Upper lobe of left lung (tissue), 6 donors: ENCODE measurements at regions not wholly inside any gene's neighbourhood (a gene's known extent, or its start where the extent isn't known, plus 50 kb on each side); places are given as distances from the start of the nearest gene placed in this dataset.

ENCODE experiments used
- ATAC-seq, 2 donors: fragments of 200-7000 bp; cut with Tn5 transposase; one replicate each; pipeline ENCODE4 v1.9.1; 2022; ENCODE audit warnings: mild to moderate bottlenecking in 2 of 2, moderate library complexity in 2 of 2; ENCODE audit not compliant: low FRiP score in 2 of 2
- DNase-seq, 2 donors: peaks; one replicate each; pipeline ENCODE4 v3.0.0-alpha.2; 2019 to 2020
- H3K27ac ChIP-seq, 4 donors: fragments of 200-600 bp; sonication (generic); one replicate each; pipeline ENCODE4 v1.5.1; 2016 to 2019
- H3K27me3 ChIP-seq, 4 donors: fragments of 200-600 bp; sonication (generic); one replicate each; pipeline ENCODE4 v1.5.1; 2017 to 2019
- H3K36me3 ChIP-seq, 4 donors: fragments of 200-600 bp; sonication (generic); one replicate each; pipeline ENCODE4 v1.5.1; 2016 to 2019
- H3K4me1 ChIP-seq, 4 donors: fragments of 200-600 bp; sonication (generic); one replicate each; pipeline ENCODE4 v1.5.1; 2018 to 2019
- H3K4me3 ChIP-seq, 4 donors: fragments of 200-600 bp; sonication (generic); one replicate each; pipeline ENCODE4 v1.5.1; 2017 to 2019; ENCODE audit warnings: mild to moderate bottlenecking in 2 of 4, moderate library complexity in 1 of 4
- H3K9me3 ChIP-seq, 4 donors: fragments of 200-600 bp; sonication (generic); one replicate each; pipeline ENCODE4 v1.5.1; 2018 to 2019
- EP300 ChIP-seq, 4 donors: sonication (generic); formaldehyde crosslinking; IDR thresholded peaks; one replicate each; pipeline ENCODE4 v1.5.1; 2017; ENCODE audit warnings: antibody characterized with exemption in 4 of 4, control low read depth in 2 of 4
- POLR2A ChIP-seq, 4 donors: fragments of 450-650 bp; IDR thresholded peaks; one replicate each; pipeline ENCODE4 v1.5.1; 2016 to 2017; ENCODE audit warnings: antibody characterized with exemption in 4 of 4, mild to moderate bottlenecking in 2 of 4
- POLR2AphosphoS5 ChIP-seq, 2 donors: sonication (generic); formaldehyde crosslinking; IDR thresholded peaks; one replicate each; pipeline ENCODE4 v1.5.1; 2017; ENCODE audit warnings: antibody characterized with exemption in 2 of 2
- WGBS, 2 donors: methylation state at CpG; one replicate each; pipeline ENCODE4 v1.1.5; 2017 to 2018; 5-methylcytosine and 5-hydroxymethylcytosine counted together
- TF ChIP-seq, protein P1 (sequence below), 6 experiments: fragments of 450-650 bp in 4 of 6; fragments of 200-600 bp in 2 of 6; sonication (generic) in 2 of 6; IDR thresholded peaks; one replicate each; pipeline ENCODE4 v1.5.1; 2016 to 2019; ENCODE audit warnings: antibody characterized with exemption in 6 of 6
- donor health status: DM: no; HTN: no; CAD: no; lungs with moderate emphysema.
- donor health status: DM: no; HTN: yes; CAD: no; lungs with severe emphysema.

DNA sequence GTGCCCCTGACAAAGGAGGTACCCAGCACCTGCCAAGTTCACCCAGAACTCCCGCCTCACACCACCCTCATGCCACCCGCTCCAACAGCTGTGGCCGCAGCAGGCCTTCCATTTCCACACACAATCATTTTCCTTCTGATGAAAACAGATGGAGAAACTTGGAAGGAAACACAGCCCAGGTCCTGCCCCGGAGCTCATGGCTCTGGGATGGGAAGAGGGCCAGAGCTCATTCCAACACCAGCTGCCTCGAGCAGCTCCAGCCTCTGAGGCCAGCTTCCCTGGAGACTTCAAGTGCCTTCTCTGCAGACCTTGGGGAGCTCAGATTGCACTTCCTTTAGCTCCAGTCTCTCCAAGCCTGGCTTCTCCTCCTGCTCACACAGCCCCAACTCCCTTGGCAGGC, 55.1 kb upstream of the CMKLR1 start:
- H3K27me3 ChIP-seq, result no peaks in the 10 kb centered on the region
- H3K4me3 ChIP-seq, result no peak overlapping the region
- H3K27ac ChIP-seq, result no peak overlapping the region
- peak; percentile 26 to 66 for ATAC-seq
- WGBS, 2 donors, result 56 to 59% methylated on average over 5 of the region's 5 CpGs
- no peak for TF ChIP-seq POLR2A (IDR thresholded peaks at IDR 0.05)
- TF ChIP-seq EP300 (IDR thresholded peaks at IDR 0.05), result no peak
- TF ChIP-seq POLR2AphosphoS5 (IDR thresholded peaks at IDR 0.05), result peak in 1 of 2 donors; percentile 54
- TF ChIP-seq, protein P1, sequence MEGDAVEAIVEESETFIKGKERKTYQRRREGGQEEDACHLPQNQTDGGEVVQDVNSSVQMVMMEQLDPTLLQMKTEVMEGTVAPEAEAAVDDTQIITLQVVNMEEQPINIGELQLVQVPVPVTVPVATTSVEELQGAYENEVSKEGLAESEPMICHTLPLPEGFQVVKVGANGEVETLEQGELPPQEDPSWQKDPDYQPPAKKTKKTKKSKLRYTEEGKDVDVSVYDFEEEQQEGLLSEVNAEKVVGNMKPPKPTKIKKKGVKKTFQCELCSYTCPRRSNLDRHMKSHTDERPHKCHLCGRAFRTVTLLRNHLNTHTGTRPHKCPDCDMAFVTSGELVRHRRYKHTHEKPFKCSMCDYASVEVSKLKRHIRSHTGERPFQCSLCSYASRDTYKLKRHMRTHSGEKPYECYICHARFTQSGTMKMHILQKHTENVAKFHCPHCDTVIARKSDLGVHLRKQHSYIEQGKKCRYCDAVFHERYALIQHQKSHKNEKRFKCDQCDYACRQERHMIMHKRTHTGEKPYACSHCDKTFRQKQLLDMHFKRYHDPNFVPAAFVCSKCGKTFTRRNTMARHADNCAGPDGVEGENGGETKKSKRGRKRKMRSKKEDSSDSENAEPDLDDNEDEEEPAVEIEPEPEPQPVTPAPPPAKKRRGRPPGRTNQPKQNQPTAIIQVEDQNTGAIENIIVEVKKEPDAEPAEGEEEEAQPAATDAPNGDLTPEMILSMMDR (IDR thresholded peaks at IDR 0.05), result no peak
- no peaks in the 10 kb centered on the region for H3K36me3 ChIP-seq
- DNase-seq, result peak in 1 of 2 donors; percentile 27
- H3K9me3 ChIP-seq, result no peaks in the 10 kb centered on the region
- peaks cover 0 to 5% (median 2%) of the 10 kb centered on the region in 4 donors for H3K4me1 ChIP-seq

DNA sequence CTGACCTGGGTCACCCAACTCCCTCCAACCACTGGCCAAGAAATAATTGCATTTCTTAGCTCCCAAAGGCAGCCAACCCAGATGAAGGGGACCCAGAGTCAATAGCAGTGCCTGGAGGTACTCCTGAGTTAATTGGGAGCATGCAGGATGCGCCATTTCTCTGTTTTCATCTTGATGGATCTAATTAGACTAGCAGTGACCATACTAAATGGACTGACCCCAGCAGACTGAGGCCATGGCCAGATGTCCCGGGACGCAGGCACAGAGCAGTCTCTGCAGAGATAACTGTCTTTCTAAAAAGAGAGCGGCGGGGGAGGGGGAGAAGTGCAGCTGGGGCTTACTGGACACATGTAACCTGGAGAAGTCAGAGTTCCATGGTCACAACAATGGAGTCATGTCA, 53.2 kb upstream of the CMKLR1 start:
- no peak for TF ChIP-seq POLR2A (IDR thresholded peaks at IDR 0.05)
- TF ChIP-seq, protein P1 (IDR thresholded peaks at IDR 0.05), result no peak
- no peak for TF ChIP-seq EP300 (IDR thresholded peaks at IDR 0.05)
- no peak for TF ChIP-seq POLR2AphosphoS5 (IDR thresholded peaks at IDR 0.05)
- Histone ChIP-seq H3K27ac (no peak overlapping the region), H3K27me3 (no peaks in the 10 kb centered on the region), H3K9me3 (no peaks in the 10 kb centered on the region), H3K4me3 (no peak overlapping the region), H3K4me1 (peaks cover 0 to 5% (median 2%) of the 10 kb centered on the region in 4 donors), H3K36me3 (no peaks in the 10 kb centered on the region)
- DNase-seq (no peak), ATAC-seq (no peak)
- 92% methylated on average over 5 of the region's 5 CpGs for WGBS, 2 donors

DNA sequence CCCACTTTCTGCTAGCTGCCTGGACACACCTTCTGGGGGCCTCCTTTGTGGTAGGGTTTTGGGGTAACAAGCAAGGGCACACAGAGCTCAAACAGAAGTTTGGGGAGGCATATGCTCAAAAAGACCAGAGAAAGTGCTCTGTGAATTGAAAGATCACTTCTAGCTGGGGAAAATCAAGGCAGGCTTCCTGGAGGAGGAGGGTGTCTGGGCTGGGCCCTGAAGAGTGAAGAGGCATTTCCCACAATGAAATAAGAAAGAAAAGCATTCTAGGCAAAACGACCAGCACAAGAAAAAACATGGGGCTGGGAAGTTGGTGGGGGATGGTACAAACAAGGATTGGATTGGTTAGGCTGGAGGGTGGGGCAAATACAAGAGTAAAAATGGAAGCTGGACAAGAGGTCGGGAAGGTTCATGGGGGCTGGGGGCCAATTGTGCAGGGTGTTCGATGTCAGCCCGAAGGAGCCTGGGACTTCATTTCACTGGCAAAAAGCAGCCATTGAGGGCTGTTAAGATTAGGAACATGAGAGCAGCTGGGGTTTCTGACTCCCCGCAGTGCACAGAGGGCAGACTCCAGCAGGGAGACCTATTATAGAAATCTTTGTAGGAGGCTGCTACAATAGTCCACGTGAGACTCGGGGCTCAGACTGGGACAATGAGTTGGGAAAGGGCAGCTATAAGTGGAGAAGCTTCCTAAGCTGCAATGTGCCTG, 51.5 kb upstream of the CMKLR1 start:
- no peak for ATAC-seq
- H3K4me3 ChIP-seq, result no peak overlapping the region
- DNase-seq, result no peak
- 35 to 47% methylated on average over 7 of the region's 7 CpGs for WGBS, 2 donors
- no peaks in the 10 kb centered on the region for H3K36me3 ChIP-seq
- no peaks in the 10 kb centered on the region for H3K9me3 ChIP-seq
- no peak overlapping the region for H3K27ac ChIP-seq
- TF ChIP-seq, protein P1 (IDR thresholded peaks at IDR 0.05), result no peak
- no peak for TF ChIP-seq EP300 (IDR thresholded peaks at IDR 0.05)
- H3K27me3 ChIP-seq, result no peaks in the 10 kb centered on the region
- H3K4me1 ChIP-seq, result peaks cover 0 to 5% (median 2%) of the 10 kb centered on the region in 4 donors

DNA sequence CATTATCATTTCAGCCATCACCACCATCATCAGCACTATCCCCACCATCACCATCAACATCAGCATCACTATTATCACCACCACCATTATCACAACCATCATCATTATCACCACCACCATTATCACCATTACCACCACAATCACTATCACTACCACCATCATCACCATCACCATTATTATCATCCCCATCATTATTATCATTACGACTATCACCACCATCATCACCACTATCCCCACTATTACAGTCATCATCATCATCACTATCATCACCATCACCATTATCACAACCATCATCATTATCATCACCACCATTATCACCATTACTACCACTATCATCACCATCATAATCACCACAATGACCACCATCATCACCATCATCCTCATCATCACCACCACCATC, 50.4 kb upstream of the CMKLR1 start:
- Histone ChIP-seq H3K9me3 (peaks cover 0 to 7% (median 3%) of the 10 kb centered on the region in 4 donors), H3K27me3 (no peaks in the 10 kb centered on the region), H3K4me3 (no peak overlapping the region), H3K36me3 (no peaks in the 10 kb centered on the region), H3K4me1 (peaks cover 0 to 3% (median 0%) of the 10 kb centered on the region in 4 donors), H3K27ac (no peak overlapping the region)
- WGBS, 2 donors, result 86 to 91% methylated on average over 1 of the region's 1 CpG
- DNase-seq (no peak), ATAC-seq (no peak)
- TF ChIP-seq, protein P1 (IDR thresholded peaks at IDR 0.05), result no peak
- no peak for TF ChIP-seq EP300 (IDR thresholded peaks at IDR 0.05)
